ENCODE measurements at regions not wholly inside any gene's neighbourhood (a gene's known extent, or its start where the extent isn't known, plus 50 kb on each side); places are given as distances from the start of the nearest gene placed in this dataset.

DNA sequence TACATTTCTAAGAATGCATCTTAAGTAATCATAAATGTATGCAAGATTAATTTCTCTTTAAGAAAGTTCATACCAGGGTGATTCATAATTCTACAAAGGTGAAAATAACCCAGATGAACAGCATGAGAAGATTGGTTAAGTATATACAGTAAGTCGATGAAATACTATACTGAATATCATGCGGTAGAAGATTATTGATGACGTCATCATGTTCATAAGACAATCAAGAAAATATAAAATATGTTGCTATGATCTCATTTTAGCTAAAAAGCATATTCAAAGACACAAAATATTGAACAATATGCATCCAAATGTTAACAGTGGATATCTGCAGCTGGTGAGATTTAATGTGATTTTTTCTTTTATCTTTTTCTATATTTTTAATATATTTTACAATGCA lies 312.0 kb upstream of the FGF13 start:
- TF ChIP-seq, protein P1, sequence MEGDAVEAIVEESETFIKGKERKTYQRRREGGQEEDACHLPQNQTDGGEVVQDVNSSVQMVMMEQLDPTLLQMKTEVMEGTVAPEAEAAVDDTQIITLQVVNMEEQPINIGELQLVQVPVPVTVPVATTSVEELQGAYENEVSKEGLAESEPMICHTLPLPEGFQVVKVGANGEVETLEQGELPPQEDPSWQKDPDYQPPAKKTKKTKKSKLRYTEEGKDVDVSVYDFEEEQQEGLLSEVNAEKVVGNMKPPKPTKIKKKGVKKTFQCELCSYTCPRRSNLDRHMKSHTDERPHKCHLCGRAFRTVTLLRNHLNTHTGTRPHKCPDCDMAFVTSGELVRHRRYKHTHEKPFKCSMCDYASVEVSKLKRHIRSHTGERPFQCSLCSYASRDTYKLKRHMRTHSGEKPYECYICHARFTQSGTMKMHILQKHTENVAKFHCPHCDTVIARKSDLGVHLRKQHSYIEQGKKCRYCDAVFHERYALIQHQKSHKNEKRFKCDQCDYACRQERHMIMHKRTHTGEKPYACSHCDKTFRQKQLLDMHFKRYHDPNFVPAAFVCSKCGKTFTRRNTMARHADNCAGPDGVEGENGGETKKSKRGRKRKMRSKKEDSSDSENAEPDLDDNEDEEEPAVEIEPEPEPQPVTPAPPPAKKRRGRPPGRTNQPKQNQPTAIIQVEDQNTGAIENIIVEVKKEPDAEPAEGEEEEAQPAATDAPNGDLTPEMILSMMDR (IDR thresholded peaks at IDR 0.05): no peak
- no peak for TF ChIP-seq POLR2A (IDR thresholded peaks at IDR 0.05)
